ENCODE measurements at regions not wholly inside any gene's neighbourhood (a gene's known extent, or its start where the extent isn't known, plus 50 kb on each side); places are given as distances from the start of the nearest gene placed in this dataset.

GRCh38 chr9:90024409-90024808 is 419.6 kb downstream of the GADD45G start:
- TF ChIP-seq POLR2A (IDR thresholded peaks at IDR 0.05; ENCODE audit: control extremely low read depth in 1 of 2, low read depth in 2 of 2, low read length in 2 of 2): no peak
- no peak for TF ChIP-seq SIN3A (conservative IDR thresholded peaks at IDR 0.05 in 1 of 2, IDR thresholded peaks at IDR 0.05 in 1 of 2; ENCODE audit: low read depth in 1 of 2, low read length in 2 of 2)
- TF ChIP-seq CTCF (IDR thresholded peaks at IDR 0.05; ENCODE audit: control extremely low read depth in 1 of 3, insufficient read depth in 1 of 3, low read depth in 1 of 3, low read length in 3 of 3): no peak
- TF ChIP-seq CTBP2 (IDR thresholded peaks at IDR 0.05; ENCODE audit: borderline replicate concordance, insufficient read depth, insufficient read length, low read length): no peak
- no peak for TF ChIP-seq ATF2 (IDR thresholded peaks at IDR 0.05; ENCODE audit: low read length)
- no peak for TF ChIP-seq RFX5 (IDR thresholded peaks at IDR 0.05; ENCODE audit: borderline replicate concordance, low read depth, low read length)

Measured in H1 (cell line).